ENCODE measurements at regions not wholly inside any gene's neighbourhood (a gene's known extent, or its start where the extent isn't known, plus 50 kb on each side); places are given as distances from the start of the nearest gene placed in this dataset.

DNA sequence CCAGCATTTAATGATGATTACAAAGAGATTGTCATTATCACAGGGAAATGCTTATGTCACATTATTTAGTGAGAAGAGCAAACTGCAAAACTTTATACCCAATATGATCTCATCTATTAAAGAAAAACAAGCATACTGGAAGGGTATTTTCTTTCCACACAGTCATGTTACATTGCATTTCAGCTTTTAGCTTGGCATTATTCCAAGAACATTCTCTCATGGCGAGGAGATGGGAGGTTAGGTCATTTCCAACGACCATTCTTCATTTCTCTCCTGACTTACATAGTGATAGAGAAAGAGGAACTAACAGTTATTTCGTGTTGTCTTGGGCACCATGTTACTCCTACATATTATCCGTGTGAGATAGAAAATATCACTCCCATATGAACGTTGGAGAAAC lies 309.4 kb upstream of the XYLT1 start:
- no peaks in the 10 kb centered on the region for H3K4me1 ChIP-seq
- DNase-seq (ENCODE audit: low spot score in 2 of 2), result no peak
- H3K4me3 ChIP-seq, result no peak overlapping the region
- TF ChIP-seq, protein P1, sequence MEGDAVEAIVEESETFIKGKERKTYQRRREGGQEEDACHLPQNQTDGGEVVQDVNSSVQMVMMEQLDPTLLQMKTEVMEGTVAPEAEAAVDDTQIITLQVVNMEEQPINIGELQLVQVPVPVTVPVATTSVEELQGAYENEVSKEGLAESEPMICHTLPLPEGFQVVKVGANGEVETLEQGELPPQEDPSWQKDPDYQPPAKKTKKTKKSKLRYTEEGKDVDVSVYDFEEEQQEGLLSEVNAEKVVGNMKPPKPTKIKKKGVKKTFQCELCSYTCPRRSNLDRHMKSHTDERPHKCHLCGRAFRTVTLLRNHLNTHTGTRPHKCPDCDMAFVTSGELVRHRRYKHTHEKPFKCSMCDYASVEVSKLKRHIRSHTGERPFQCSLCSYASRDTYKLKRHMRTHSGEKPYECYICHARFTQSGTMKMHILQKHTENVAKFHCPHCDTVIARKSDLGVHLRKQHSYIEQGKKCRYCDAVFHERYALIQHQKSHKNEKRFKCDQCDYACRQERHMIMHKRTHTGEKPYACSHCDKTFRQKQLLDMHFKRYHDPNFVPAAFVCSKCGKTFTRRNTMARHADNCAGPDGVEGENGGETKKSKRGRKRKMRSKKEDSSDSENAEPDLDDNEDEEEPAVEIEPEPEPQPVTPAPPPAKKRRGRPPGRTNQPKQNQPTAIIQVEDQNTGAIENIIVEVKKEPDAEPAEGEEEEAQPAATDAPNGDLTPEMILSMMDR (IDR thresholded peaks at IDR 0.05), result no peak
- intact Hi-C loops (cut with DNase I; ENCODE audit: low total_unique reads), result no loop called here
- no peaks in the 10 kb centered on the region for H3K36me3 ChIP-seq
- H3K27me3 ChIP-seq, result peaks cover 0 to 33% of the 10 kb centered on the region in 2 donors
- H3K27ac ChIP-seq, result no peak overlapping the region
- H3K9me3 ChIP-seq, result no peaks in the 10 kb centered on the region

DNA sequence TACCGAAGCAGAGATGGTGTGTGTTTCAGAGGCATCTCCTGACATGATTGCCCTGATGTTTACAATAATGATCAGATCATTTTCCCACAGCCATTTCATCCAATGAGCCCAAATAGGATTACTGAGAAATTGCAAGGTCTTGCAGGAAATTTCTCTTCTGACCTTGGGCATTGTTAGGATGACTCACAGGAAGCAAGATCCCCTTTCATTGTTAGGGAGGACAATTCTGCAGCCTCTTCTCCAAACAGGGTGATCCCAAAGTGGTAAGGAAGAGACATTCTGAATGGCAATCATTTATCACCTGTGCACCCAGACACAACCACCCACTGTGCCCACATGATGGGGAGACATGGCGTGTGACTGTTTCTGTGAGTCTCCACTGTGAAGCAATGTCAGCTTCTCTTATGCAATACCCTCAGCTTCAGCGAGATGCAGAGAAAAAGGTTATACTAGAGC lies 306.7 kb upstream of the XYLT1 start:
- H3K27ac ChIP-seq, result no peak overlapping the region
- no peaks in the 10 kb centered on the region for H3K9me3 ChIP-seq
- TF ChIP-seq POLR2A (IDR thresholded peaks at IDR 0.05), result no peak
- TF ChIP-seq POLR2AphosphoS5 (IDR thresholded peaks at IDR 0.05), result no peak
- H3K27me3 ChIP-seq, result peaks cover 0 to 28% of the 10 kb centered on the region in 2 donors
- H3K36me3 ChIP-seq, result no peaks in the 10 kb centered on the region
- no peak for DNase-seq (ENCODE audit: low spot score in 2 of 2)
- no peaks in the 10 kb centered on the region for H3K4me1 ChIP-seq
- intact Hi-C loops (cut with DNase I; ENCODE audit: low total_unique reads), result no loop called here
- H3K4me3 ChIP-seq, result no peak overlapping the region

DNA sequence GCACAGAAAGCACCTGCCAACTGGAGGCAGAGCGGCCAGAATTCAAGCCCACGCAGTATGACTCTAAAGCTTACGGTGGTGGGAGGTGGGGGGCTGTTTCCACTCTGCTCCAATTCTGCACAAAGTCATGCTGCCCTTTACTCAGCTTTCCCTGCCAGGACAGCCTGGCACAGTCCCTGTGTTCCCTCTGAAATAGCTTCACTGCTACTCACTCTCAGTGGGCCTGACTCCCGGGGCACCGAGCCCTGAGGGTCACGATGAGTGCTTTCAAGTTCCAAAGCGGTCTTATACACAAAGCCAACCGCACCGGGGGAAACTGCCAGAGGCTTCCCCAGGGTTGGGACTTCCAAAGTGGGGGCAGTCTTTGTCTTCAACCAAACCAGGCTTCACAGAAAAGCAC lies 306.1 kb upstream of the XYLT1 start:
- intact Hi-C loops (cut with DNase I; ENCODE audit: low total_unique reads), result no loop called here
- Histone ChIP-seq H3K9me3 (no peaks in the 10 kb centered on the region), H3K4me1 (no peaks in the 10 kb centered on the region), H3K36me3 (no peaks in the 10 kb centered on the region), H3K27me3 (peaks cover 0 to 28% of the 10 kb centered on the region in 2 donors), H3K27ac (no peak overlapping the region), H3K4me3 (no peak overlapping the region)
- DNase-seq (ENCODE audit: low spot score in 2 of 2), result no peak
- no peak for TF ChIP-seq POLR2A (IDR thresholded peaks at IDR 0.05)
- no peak for TF ChIP-seq POLR2AphosphoS5 (IDR thresholded peaks at IDR 0.05)
- TF ChIP-seq, protein P1 (IDR thresholded peaks at IDR 0.05), result no peak

DNA sequence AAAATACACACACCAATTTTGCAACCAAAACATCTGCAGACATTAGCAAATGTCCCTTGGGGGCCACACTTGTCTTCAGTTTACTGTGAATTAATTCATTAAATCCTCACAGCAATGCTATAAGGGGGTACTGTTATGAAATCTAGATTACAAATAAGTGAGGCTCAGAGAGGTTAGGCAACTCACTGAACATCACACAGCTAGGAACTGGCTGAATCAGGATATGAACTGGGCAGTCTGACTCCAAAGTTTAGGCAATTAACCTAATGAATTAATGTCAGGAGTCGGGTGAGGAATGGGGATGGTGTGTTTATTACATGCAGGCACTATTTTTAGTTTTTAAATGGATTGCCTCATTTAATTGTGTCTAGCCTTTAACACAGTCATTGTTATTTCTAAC lies 305.7 kb upstream of the XYLT1 start:
- Histone ChIP-seq H3K9me3 (no peaks in the 10 kb centered on the region), H3K4me3 (no peak overlapping the region), H3K27me3 (peaks cover 0 to 28% of the 10 kb centered on the region in 2 donors), H3K36me3 (no peaks in the 10 kb centered on the region), H3K27ac (no peak overlapping the region), H3K4me1 (no peaks in the 10 kb centered on the region)
- intact Hi-C loops (cut with DNase I; ENCODE audit: low total_unique reads), result no loop called here
- no peak for TF ChIP-seq POLR2A (IDR thresholded peaks at IDR 0.05)
- TF ChIP-seq, protein P1 (IDR thresholded peaks at IDR 0.05), result no peak
- no peak for TF ChIP-seq POLR2AphosphoS5 (IDR thresholded peaks at IDR 0.05)
- DNase-seq (ENCODE audit: low spot score in 2 of 2), result no peak

DNA sequence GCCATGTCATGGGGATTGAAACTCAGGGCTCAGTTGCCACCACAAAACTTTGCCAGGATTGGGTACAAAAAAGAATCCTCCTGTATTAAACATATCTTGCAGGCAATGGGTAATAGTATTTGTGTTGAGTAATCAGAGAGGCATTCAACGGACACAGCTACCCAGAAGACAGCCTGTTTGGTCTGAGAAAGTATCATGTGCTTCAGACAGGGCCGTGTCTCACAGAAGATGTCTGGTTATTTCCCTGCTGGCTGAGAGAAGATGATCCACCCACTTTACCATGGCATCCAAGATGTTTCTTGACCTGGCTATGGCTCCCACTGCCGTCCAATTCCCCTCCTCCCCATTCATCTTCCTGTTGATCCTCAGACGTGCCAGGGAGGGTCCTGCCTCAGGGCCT lies 304.3 kb upstream of the XYLT1 start:
- Histone ChIP-seq H3K36me3 (no peaks in the 10 kb centered on the region), H3K27ac (no peak overlapping the region), H3K4me3 (no peak overlapping the region), H3K27me3 (peaks cover 0 to 28% of the 10 kb centered on the region in 2 donors), H3K4me1 (no peaks in the 10 kb centered on the region), H3K9me3 (no peaks in the 10 kb centered on the region)
- no peak for TF ChIP-seq POLR2AphosphoS5 (IDR thresholded peaks at IDR 0.05)
- no peak for TF ChIP-seq POLR2A (IDR thresholded peaks at IDR 0.05)
- TF ChIP-seq, protein P1 (IDR thresholded peaks at IDR 0.05), result no peak
- DNase-seq (ENCODE audit: low spot score in 2 of 2), result no peak
- intact Hi-C loops (cut with DNase I; ENCODE audit: low total_unique reads), result no loop called here

DNA sequence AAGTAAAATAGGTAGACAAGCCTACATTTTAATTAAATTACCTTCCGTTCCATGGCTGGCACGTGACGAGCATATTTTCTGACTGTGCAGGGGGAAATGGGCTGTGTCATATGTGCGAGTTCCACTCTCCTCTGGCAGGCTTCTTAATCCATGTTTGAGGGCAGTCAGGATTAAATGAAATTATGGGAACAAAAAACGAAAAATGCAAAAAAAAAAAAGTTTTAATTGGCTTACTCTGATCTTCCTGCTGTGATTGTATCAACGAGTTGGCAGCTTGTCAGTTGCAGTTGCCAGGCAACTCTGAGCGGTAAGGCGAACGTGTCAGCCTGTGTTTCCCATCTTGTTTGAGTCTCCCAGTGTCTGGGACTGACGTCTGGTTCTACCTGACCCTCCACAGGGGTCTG lies 302.9 kb upstream of the XYLT1 start:
- H3K4me1 ChIP-seq, result no peaks in the 10 kb centered on the region
- TF ChIP-seq POLR2A (IDR thresholded peaks at IDR 0.05) (no peak), POLR2AphosphoS5 (IDR thresholded peaks at IDR 0.05) (no peak)
- TF ChIP-seq, protein P1 (IDR thresholded peaks at IDR 0.05), result no peak
- no peak for DNase-seq (ENCODE audit: low spot score in 2 of 2)
- peaks cover 0 to 28% of the 10 kb centered on the region in 2 donors for H3K27me3 ChIP-seq
- no peaks in the 10 kb centered on the region for H3K9me3 ChIP-seq
- intact Hi-C loops (cut with DNase I; ENCODE audit: low total_unique reads), result no loop called here
- H3K4me3 ChIP-seq, result no peak overlapping the region
- H3K27ac ChIP-seq, result no peak overlapping the region
- H3K36me3 ChIP-seq, result no peaks in the 10 kb centered on the region

All from breast epithelium (tissue), 4 donors.